ENCODE measurements at regions not wholly inside any gene's neighbourhood (a gene's known extent, or its start where the extent isn't known, plus 50 kb on each side); places are given as distances from the start of the nearest gene placed in this dataset.
A peak's percentile ranks its signal among the peaks of the same experiment; 100 is the strongest.

- Histone ChIP-seq H3K36me3 (ENCODE audit: insufficient read depth, low read length) (no peaks in the 10 kb centered on the region), H2AFZ (ENCODE audit: low read depth, low read length) (no peak overlapping the region), H4K20me1 (ENCODE audit: insufficient read depth, low read length) (no peaks in the 10 kb centered on the region), H3K9me3 (ENCODE audit: insufficient read depth, low read length, severe bottlenecking) (no peaks in the 10 kb centered on the region), H3K27me3 (ENCODE audit: insufficient read depth, low read length, poor library complexity) (peaks cover 4% of the 10 kb centered on the region), H3K79me2 (ENCODE audit: insufficient read depth, low read length) (no peaks in the 10 kb centered on the region), H3K9ac (ENCODE audit: low read depth, low read length) (no peak overlapping the region), H3K27ac (ENCODE audit: low read length) (peak overlapping the region; percentile 24; the same call in 1 of the 2 replicates), H3K4me3 (ENCODE audit: low read depth in 1 of 2, low read length in 2 of 2) (no peak overlapping the region), H3K4me2 (ENCODE audit: insufficient read depth, low read length) (no peak overlapping the region), H3K4me1 (ENCODE audit: insufficient read depth, low read length) (peaks cover 31% of the 10 kb centered on the region)
- DNase-seq, result no peak
- ATAC-seq (ENCODE audit: insufficient read depth, low read depth), result peak; percentile 37; the same call in 2 of the 3 replicates
- no peak for TF ChIP-seq EZH2 (IDR thresholded peaks at IDR 0.05; ENCODE audit: borderline replicate concordance, low read depth, low read length, severe bottlenecking)
- TF ChIP-seq CTCF (IDR thresholded peaks at IDR 0.05; ENCODE audit: borderline replicate concordance, extremely low read depth, low read length, poor library complexity, severe bottlenecking), result no peak
Measured at GRCh38 chr14:101233808-101234207, 327.5 kb upstream of the DIO3 start.

DNA sequence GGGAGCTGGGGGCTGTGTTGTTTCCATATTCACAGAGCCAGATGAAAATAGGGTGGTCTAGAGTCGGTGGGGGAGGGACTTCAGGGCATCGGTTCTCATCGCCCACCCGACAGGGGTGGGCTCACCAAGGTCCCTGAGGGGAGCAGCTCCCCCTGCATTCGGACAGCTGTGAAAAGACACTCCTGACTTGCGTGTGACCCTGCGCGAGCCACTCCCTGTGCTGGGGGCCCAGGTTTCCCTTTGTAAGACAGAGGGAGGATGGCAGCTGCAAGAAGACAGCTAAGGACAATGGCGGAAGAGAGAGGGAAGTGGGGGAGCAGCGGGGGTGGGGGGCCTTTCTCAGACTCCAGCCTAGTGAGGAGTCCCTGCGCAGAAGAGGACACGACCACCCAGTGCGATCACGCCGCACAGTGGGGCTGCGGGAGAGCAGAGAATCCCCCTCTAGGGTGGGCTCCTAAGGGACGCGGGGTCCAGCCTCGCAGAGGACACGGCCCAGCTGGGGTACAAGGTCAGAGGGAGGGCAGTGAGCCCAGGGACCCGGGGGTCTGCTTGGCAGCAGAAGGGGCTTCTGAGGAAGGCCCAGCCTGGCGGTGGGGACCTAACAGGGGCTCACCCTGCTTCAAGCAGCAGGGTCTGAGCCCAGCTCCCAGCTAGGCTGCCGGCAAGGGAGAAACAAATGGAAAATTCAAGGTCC lies 326.9 kb upstream of the DIO3 start:
- DNase-seq, result peak; percentile 41
- TF ChIP-seq EZH2 (IDR thresholded peaks at IDR 0.05; ENCODE audit: borderline replicate concordance, low read depth, low read length, severe bottlenecking) (no peak), CTCF (IDR thresholded peaks at IDR 0.05; ENCODE audit: borderline replicate concordance, extremely low read depth, low read length, poor library complexity, severe bottlenecking) (no peak)
- Histone ChIP-seq H3K4me2 (ENCODE audit: insufficient read depth, low read length) (no peak overlapping the region), H3K4me3 (ENCODE audit: low read depth in 1 of 2, low read length in 2 of 2) (no peak overlapping the region), H3K4me1 (ENCODE audit: insufficient read depth, low read length) (peaks cover 31% of the 10 kb centered on the region), H3K27me3 (ENCODE audit: insufficient read depth, low read length, poor library complexity) (peaks cover 4% of the 10 kb centered on the region), H2AFZ (ENCODE audit: low read depth, low read length) (no peak overlapping the region), H3K9ac (ENCODE audit: low read depth, low read length) (no peak overlapping the region), H3K36me3 (ENCODE audit: insufficient read depth, low read length) (no peaks in the 10 kb centered on the region), H3K9me3 (ENCODE audit: insufficient read depth, low read length, severe bottlenecking) (no peaks in the 10 kb centered on the region), H4K20me1 (ENCODE audit: insufficient read depth, low read length) (no peaks in the 10 kb centered on the region), H3K79me2 (ENCODE audit: insufficient read depth, low read length) (no peaks in the 10 kb centered on the region), H3K27ac (ENCODE audit: low read length) (peak overlapping the region; percentile 26)
- peak; percentile 28 for ATAC-seq (ENCODE audit: insufficient read depth, low read depth)

- H3K4me3 ChIP-seq (ENCODE audit: low read depth in 1 of 2, low read length in 2 of 2), result no peak overlapping the region
- H3K79me2 ChIP-seq (ENCODE audit: insufficient read depth, low read length), result no peaks in the 10 kb centered on the region
- no peaks in the 10 kb centered on the region for H3K36me3 ChIP-seq (ENCODE audit: insufficient read depth, low read length)
- no peak overlapping the region for H3K9ac ChIP-seq (ENCODE audit: low read depth, low read length)
- no peaks in the 10 kb centered on the region for H3K9me3 ChIP-seq (ENCODE audit: insufficient read depth, low read length, severe bottlenecking)
- H4K20me1 ChIP-seq (ENCODE audit: insufficient read depth, low read length), result no peaks in the 10 kb centered on the region
- no peak overlapping the region for H2AFZ ChIP-seq (ENCODE audit: low read depth, low read length)
- peaks cover 31% of the 10 kb centered on the region for H3K4me1 ChIP-seq (ENCODE audit: insufficient read depth, low read length)
- H3K27me3 ChIP-seq (ENCODE audit: insufficient read depth, low read length, poor library complexity), result peaks cover 4% of the 10 kb centered on the region
- TF ChIP-seq CTCF (IDR thresholded peaks at IDR 0.05; ENCODE audit: borderline replicate concordance, extremely low read depth, low read length, poor library complexity, severe bottlenecking) (no peak), EZH2 (IDR thresholded peaks at IDR 0.05; ENCODE audit: borderline replicate concordance, low read depth, low read length, severe bottlenecking) (no peak)
- H3K27ac ChIP-seq (ENCODE audit: low read length), result peak overlapping the region; percentile 26
- no peak for DNase-seq
- ATAC-seq (ENCODE audit: insufficient read depth, low read depth), result no peak
- no peak overlapping the region for H3K4me2 ChIP-seq (ENCODE audit: insufficient read depth, low read length)
Measured at GRCh38 chr14:101234999-101235334, 326.3 kb upstream of the DIO3 start.
